ENCODE measurements at regions not wholly inside any gene's neighbourhood (a gene's known extent, or its start where the extent isn't known, plus 50 kb on each side); places are given as distances from the start of the nearest gene placed in this dataset.

- Histone ChIP-seq H3K4me3 (ENCODE audit: low read length) (no peak overlapping the region), H3K9me3 (replicated peaks; ENCODE audit: insufficient read depth, low read length) (no peaks in the 10 kb centered on the region), H4K20me1 (ENCODE audit: insufficient read depth, low read length) (no peaks in the 10 kb centered on the region), H3K9me2 (replicated peaks; ENCODE audit: insufficient read depth, low read length) (no peaks in the 10 kb centered on the region), H2AFZ (ENCODE audit: low read length) (no peak overlapping the region), H3F3A (ENCODE audit: insufficient read depth, low read length) (no peaks in the 10 kb centered on the region), H3K27me3 (replicated peaks; ENCODE audit: insufficient read depth, low read length) (no peaks in the 10 kb centered on the region), H3K36me3 (replicated peaks; ENCODE audit: insufficient read depth, low read length) (no peaks in the 10 kb centered on the region), H3K4me1 (ENCODE audit: low read length) (no peaks in the 10 kb centered on the region), H3K27ac (ENCODE audit: low read length) (no peak overlapping the region), H3K9ac (ENCODE audit: low read length) (no peak overlapping the region), H3K4me2 (ENCODE audit: low read depth, low read length) (no peak overlapping the region), H3K79me2 (ENCODE audit: low read length) (no peaks in the 10 kb centered on the region)
- no peak for DNase-seq
- no peak for TF ChIP-seq EZH2 (optimal IDR thresholded peaks at IDR 0.05; ENCODE audit: low read depth, low read length)
- no peak for TF ChIP-seq EZH2phosphoT487 (IDR thresholded peaks at IDR 0.05; ENCODE audit: low read length)
- TF ChIP-seq CTCF (IDR thresholded peaks at IDR 0.05; ENCODE audit: low read length), result no peak
These were observed 852.7 kb downstream of the EPHA7 start for GRCh38 chr6:92566632-92567031.

GRCh38 chr6:92564376-92564775, 855.0 kb downstream of the EPHA7 start:
- no peak for TF ChIP-seq CTCF (IDR thresholded peaks at IDR 0.05; ENCODE audit: low read length)
- no peak for TF ChIP-seq EZH2 (optimal IDR thresholded peaks at IDR 0.05; ENCODE audit: low read depth, low read length)
- TF ChIP-seq EZH2phosphoT487 (IDR thresholded peaks at IDR 0.05; ENCODE audit: low read length), result no peak
- Histone ChIP-seq H3K4me1 (ENCODE audit: low read length) (no peaks in the 10 kb centered on the region), H3F3A (ENCODE audit: insufficient read depth, low read length) (no peaks in the 10 kb centered on the region), H2AFZ (ENCODE audit: low read length) (no peak overlapping the region), H3K36me3 (replicated peaks; ENCODE audit: insufficient read depth, low read length) (no peaks in the 10 kb centered on the region), H3K27ac (ENCODE audit: low read length) (no peak overlapping the region), H4K20me1 (ENCODE audit: insufficient read depth, low read length) (no peaks in the 10 kb centered on the region), H3K4me3 (ENCODE audit: low read length) (no peak overlapping the region), H3K79me2 (ENCODE audit: low read length) (no peaks in the 10 kb centered on the region), H3K9me3 (replicated peaks; ENCODE audit: insufficient read depth, low read length) (no peaks in the 10 kb centered on the region), H3K4me2 (ENCODE audit: low read depth, low read length) (no peak overlapping the region), H3K27me3 (replicated peaks; ENCODE audit: insufficient read depth, low read length) (no peaks in the 10 kb centered on the region), H3K9ac (ENCODE audit: low read length) (no peak overlapping the region), H3K9me2 (replicated peaks; ENCODE audit: insufficient read depth, low read length) (no peaks in the 10 kb centered on the region)
- DNase-seq, result no peak

GRCh38 chr6:92559611-92560010, 859.7 kb downstream of the EPHA7 start:
- no peak overlapping the region for H3K9ac ChIP-seq (ENCODE audit: low read length)
- H3K9me2 ChIP-seq (replicated peaks; ENCODE audit: insufficient read depth, low read length), result no peaks in the 10 kb centered on the region
- no peak overlapping the region for H3K4me2 ChIP-seq (ENCODE audit: low read depth, low read length)
- TF ChIP-seq EZH2 (optimal IDR thresholded peaks at IDR 0.05; ENCODE audit: low read depth, low read length) (no peak), EZH2phosphoT487 (IDR thresholded peaks at IDR 0.05; ENCODE audit: low read length) (no peak), CTCF (IDR thresholded peaks at IDR 0.05; ENCODE audit: low read length) (no peak)
- no peaks in the 10 kb centered on the region for H3F3A ChIP-seq (ENCODE audit: insufficient read depth, low read length)
- DNase-seq, result no peak
- H3K27ac ChIP-seq (ENCODE audit: low read length), result no peak overlapping the region
- H3K4me3 ChIP-seq (ENCODE audit: low read length), result no peak overlapping the region
- H2AFZ ChIP-seq (ENCODE audit: low read length), result no peak overlapping the region
- no peaks in the 10 kb centered on the region for H3K27me3 ChIP-seq (replicated peaks; ENCODE audit: insufficient read depth, low read length)
- H3K9me3 ChIP-seq (replicated peaks; ENCODE audit: insufficient read depth, low read length), result no peaks in the 10 kb centered on the region
- 0 out of 2 replicates have a peak, but pooled peaks cover 4% of the 10 kb centered on the region for H3K4me1 ChIP-seq (ENCODE audit: low read length)
- no peaks in the 10 kb centered on the region for H4K20me1 ChIP-seq (ENCODE audit: insufficient read depth, low read length)
- no peaks in the 10 kb centered on the region for H3K36me3 ChIP-seq (replicated peaks; ENCODE audit: insufficient read depth, low read length)
- H3K79me2 ChIP-seq (ENCODE audit: low read length), result no peaks in the 10 kb centered on the region

Measured in MM.1S (cell line).